H9 (cell line): ENCODE measurements at regions not wholly inside any gene's neighbourhood (a gene's known extent, or its start where the extent isn't known, plus 50 kb on each side); places are given as distances from the start of the nearest gene placed in this dataset.

ENCODE experiments used
- DNase-seq: peaks from one replicate; pipeline ENCODE4 v3.0.0-alpha.2; 2017
- H2AFZ ChIP-seq: one replicate; pipeline ENCODE4 v1.6.1; 2013; ENCODE audit warnings: mild to moderate bottlenecking, low read length, control low read depth, moderate library complexity
- H2AK5ac ChIP-seq: 2 replicates; pipeline ENCODE4 v1.6.1; 2013; ENCODE audit warnings: low read length, control low read depth, mixed read lengths; ENCODE audit not compliant: insufficient read length
- H2BK120ac ChIP-seq: one replicate; pipeline ENCODE4 v1.6.1; 2013; ENCODE audit warnings: low read depth, mild to moderate bottlenecking, low read length, control low read depth, inconsistent platforms; ENCODE audit not compliant: poor library complexity, severe bottlenecking
- H2BK12ac ChIP-seq: 2 replicates; pipeline ENCODE4 v1.6.1; 2013; ENCODE audit warnings: low read length, control low read depth, mixed read lengths, low read depth; ENCODE audit not compliant: insufficient read length
- H2BK15ac ChIP-seq: 2 replicates; pipeline ENCODE4 v1.6.1; 2013; ENCODE audit warnings: low read depth, low read length, control low read depth
- H2BK20ac ChIP-seq: one replicate; pipeline ENCODE4 v1.6.1; 2013; ENCODE audit warnings: low read depth, mild to moderate bottlenecking, low read length, control low read depth, inconsistent platforms; ENCODE audit not compliant: poor library complexity, severe bottlenecking
- H2BK5ac ChIP-seq: 2 replicates; pipeline ENCODE4 v1.6.1; 2013; ENCODE audit warnings: low read length, control low read depth, mixed read lengths; ENCODE audit not compliant: insufficient read length
- H3K14ac ChIP-seq: 2 replicates; pipeline ENCODE4 v1.6.1; 2013; ENCODE audit warnings: low read length, control low read depth; ENCODE audit not compliant: insufficient read depth
- H3K18ac ChIP-seq: 2 replicates; pipeline ENCODE4 v1.6.1; 2013; ENCODE audit warnings: low read depth, mild to moderate bottlenecking, mixed read lengths, low read length, control low read depth; ENCODE audit not compliant: insufficient read length
- H3K23ac ChIP-seq: 2 replicates; pipeline ENCODE4 v1.6.1; 2013; ENCODE audit warnings: low read length, control low read depth, mixed read lengths, low read depth; ENCODE audit not compliant: insufficient read length
- H3K23me2 ChIP-seq: 2 replicates; pipeline ENCODE4 v1.6.1; 2013; ENCODE audit warnings: low read depth, mild to moderate bottlenecking, mixed read lengths, low read length, control low read depth; ENCODE audit not compliant: insufficient read length, poor library complexity, severe bottlenecking
- H3K27ac ChIP-seq: 2 replicates; pipeline ENCODE4 v1.5.1; 2013; ENCODE audit warnings: low read length, control low read depth, mixed read lengths, low read depth; ENCODE audit not compliant: insufficient read length
- H3K27me3 ChIP-seq: 2 replicates; pipeline ENCODE4 v1.6.1; 2013; ENCODE audit warnings: low read length, control low read depth, inconsistent platforms; ENCODE audit not compliant: insufficient read depth
- H3K4ac ChIP-seq: 2 replicates; pipeline ENCODE4 v1.6.1; 2013; ENCODE audit warnings: low read depth, mild to moderate bottlenecking, control low read depth, inconsistent platforms, low read length, moderate library complexity
- H3K4me1 ChIP-seq: 2 replicates; pipeline ENCODE4 v1.6.1; 2013; ENCODE audit warnings: low read length, control low read depth, inconsistent platforms; ENCODE audit not compliant: insufficient read depth
- H3K4me2 ChIP-seq: 2 replicates; pipeline ENCODE4 v1.6.1; 2013; ENCODE audit warnings: low read length, control low read depth, mixed read lengths; ENCODE audit not compliant: insufficient read length, insufficient read depth
- H3K56ac ChIP-seq: 2 replicates; pipeline ENCODE4 v1.6.1; 2013; ENCODE audit warnings: low read depth, mild to moderate bottlenecking, mixed read lengths, low read length, control low read depth; ENCODE audit not compliant: insufficient read length
- H3K79me1 ChIP-seq: 2 replicates; pipeline ENCODE4 v1.6.1; 2013; ENCODE audit warnings: low read depth, mild to moderate bottlenecking, moderate library complexity, low read length, control low read depth, inconsistent platforms; ENCODE audit not compliant: insufficient read depth, poor library complexity, severe bottlenecking
- H3K79me2 ChIP-seq: 2 replicates; pipeline ENCODE4 v1.6.1; 2013; ENCODE audit warnings: low read length, control low read depth, inconsistent platforms; ENCODE audit not compliant: insufficient read depth
- H3K9ac ChIP-seq: 2 replicates; pipeline ENCODE4 v1.6.1; 2013; ENCODE audit warnings: low read length, control low read depth, mixed read lengths; ENCODE audit not compliant: insufficient read length; ENCODE audit errors: extremely low read depth
- H3K9me3 ChIP-seq: one replicate; pipeline ENCODE4 v1.6.1; 2013; ENCODE audit warnings: low read depth, low read length, inconsistent platforms; ENCODE audit not compliant: control insufficient read depth
- H3T11ph ChIP-seq: one replicate; pipeline ENCODE4 v1.6.1; 2013; ENCODE audit warnings: mild to moderate bottlenecking, low read length, control low read depth, inconsistent platforms
- H4K20me1 ChIP-seq: one replicate; pipeline ENCODE4 v1.6.1; 2013; ENCODE audit not compliant: control insufficient read depth, insufficient read length, insufficient read depth
- H4K5ac ChIP-seq: 2 replicates; pipeline ENCODE4 v1.6.1; 2013; ENCODE audit warnings: low read depth, mild to moderate bottlenecking, mixed read lengths, low read length, control low read depth; ENCODE audit not compliant: insufficient read length
- H4K8ac ChIP-seq: replicated peaks from 2 replicates; pipeline ENCODE4 v1.6.1; 2013; ENCODE audit warnings: low read length, control low read depth, mixed read lengths, low read depth; ENCODE audit not compliant: insufficient read length
- H4K91ac ChIP-seq: 2 replicates; pipeline ENCODE4 v1.6.1; 2013; ENCODE audit warnings: low read depth, mild to moderate bottlenecking, moderate library complexity, mixed read lengths, low read length, control low read depth; ENCODE audit not compliant: insufficient read length
- H3K27ac Mint-ChIP-seq, 3 experiments: 2 replicates in 2 of 3; 3 replicates in 1 of 3; pipeline ENCODE4 v1.8.0; 2020 to 2021; ENCODE audit warnings: mixed read lengths in 3 of 3, mild to moderate bottlenecking in 1 of 3, moderate library complexity in 1 of 3
- H3K27me3 Mint-ChIP-seq: 2 replicates; pipeline ENCODE4 v1.8.0; 2021; ENCODE audit warnings: low read depth, mild to moderate bottlenecking, moderate library complexity, mixed read lengths
- H3K36me3 Mint-ChIP-seq, 3 experiments: 2 replicates in 2 of 3; 3 replicates in 1 of 3; pipeline ENCODE4 v1.8.0; 2020 to 2021; ENCODE audit warnings: low read depth in 3 of 3, mixed read lengths in 3 of 3; ENCODE audit not compliant: insufficient read depth in 1 of 3
- H3K4me1 Mint-ChIP-seq, 2 experiments: 2 replicates each; pipeline ENCODE4 v1.8.0; 2020; ENCODE audit warnings: mixed read lengths in 2 of 2
- H3K4me3 Mint-ChIP-seq, 2 experiments: 2 replicates in 1 of 2; 3 replicates in 1 of 2; pipeline ENCODE4 v1.8.0; 2020 to 2021; ENCODE audit warnings: mild to moderate bottlenecking in 2 of 2, mixed read lengths in 2 of 2, moderate library complexity in 1 of 2
- H3K9me3 Mint-ChIP-seq, 2 experiments: 2 replicates in 1 of 2; 3 replicates in 1 of 2; pipeline ENCODE4 v1.8.0; 2020; ENCODE audit warnings: mild to moderate bottlenecking in 2 of 2, mixed read lengths in 2 of 2, moderate library complexity in 1 of 2
- CTCF ChIP-seq: fragments of 200-600 bp; sonication (generic); conservative IDR thresholded peaks from 3 replicates; pipeline ENCODE4 v1.8.0; 2021; ENCODE audit warnings: antibody characterized with exemption, mild to moderate bottlenecking
- WGBS: extraction: QIAGEN DNeasy Blood & Tissue Kit; methylation state at CpG from one replicate; pipeline ENCODE4 v1.1.7; 2013; ENCODE audit warnings: missing lambda C conversion rate, low lambda C conversion rate, mixed read lengths; ENCODE audit not compliant: insufficient read length; ENCODE audit errors: extremely low coverage; 5-methylcytosine and 5-hydroxymethylcytosine counted together

DNA sequence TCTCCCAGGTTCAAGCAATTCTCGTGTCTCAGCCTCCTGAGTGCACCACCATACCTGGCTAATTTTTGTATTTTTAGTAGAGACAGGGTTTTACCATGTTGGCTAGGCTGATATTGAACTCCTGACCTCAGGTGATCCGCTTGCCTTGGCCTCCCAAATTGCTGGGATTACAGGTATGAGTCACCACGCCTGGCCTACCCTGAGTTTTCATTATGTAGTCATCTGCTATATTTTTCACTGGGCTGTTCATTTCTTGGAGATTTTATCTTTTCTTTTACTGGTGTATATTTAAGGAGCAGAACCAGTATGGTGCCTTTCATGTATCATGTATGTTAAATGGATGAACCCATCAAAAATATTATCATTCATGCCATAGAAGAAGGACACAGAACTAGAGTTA, 377.0 kb upstream of the ACTBL2 start:
- Histone ChIP-seq H2BK12ac (no peak overlapping the region), H4K8ac (no peak overlapping the region), H3K79me1 (no peaks in the 10 kb centered on the region), H3K27me3 (no peaks in the 10 kb centered on the region), H3K27ac (no peak overlapping the region), H4K5ac (no peak overlapping the region), H4K91ac (no peak overlapping the region), H3K4ac (no peak overlapping the region), H3T11ph (no peak overlapping the region), H3K23ac (no peak overlapping the region), H2AK5ac (no peak overlapping the region), H2BK5ac (no peak overlapping the region), H3K18ac (no peak overlapping the region), H2AFZ (no peak overlapping the region), H3K14ac (no peak overlapping the region), H3K4me1 (no peaks in the 10 kb centered on the region), H3K79me2 (no peaks in the 10 kb centered on the region; the same call in 1 of the 2 replicates), H3K9ac (no peak overlapping the region), H2BK120ac (no peak overlapping the region), H2BK15ac (no peak overlapping the region), H3K56ac (no peak overlapping the region), H3K23me2 (no peaks in the 10 kb centered on the region), H3K9me3 (no peaks in the 10 kb centered on the region), H4K20me1 (no peaks in the 10 kb centered on the region), H3K4me2 (no peak overlapping the region), H2BK20ac (no peak overlapping the region)
- Mint-ChIP-seq H3K27me3 (no peaks in the 10 kb centered on the region), H3K36me3 (no peaks in the 10 kb centered on the region), H3K27ac (no peak overlapping the region), H3K9me3 (peaks cover 0 to 3% of the 10 kb centered on the region in 2 experiments; a peak in 1 of 5 replicates), H3K4me3 (no peak overlapping the region), H3K4me1 (no peaks in the 10 kb centered on the region)
- WGBS = no CpG with 5 or more reads among the region's 3 CpGs
- TF ChIP-seq CTCF = no peak
- DNase-seq = no peak
